ENCODE measurements at regions not wholly inside any gene's neighbourhood (a gene's known extent, or its start where the extent isn't known, plus 50 kb on each side); places are given as distances from the start of the nearest gene placed in this dataset.

- TF ChIP-seq GATA2 (IDR thresholded peaks at IDR 0.05; ENCODE audit: low read depth, low read length) = no peak
- no peak for TF ChIP-seq GATA3 (IDR thresholded peaks at IDR 0.05; ENCODE audit: low read depth, low read length)
These were observed 205.9 kb downstream of the MBL2 start for GRCh38 chr10:52566471-52567246.
